NCI-H1417 (cell line): ENCODE measurements at regions not wholly inside any gene's neighbourhood (a gene's known extent, or its start where the extent isn't known, plus 50 kb on each side); places are given as distances from the start of the nearest gene placed in this dataset.

Experiments
- DNase-seq, 3 experiments: peaks; one replicate each; lab custom pipeline; 2025; lab: John Stamatoyannopoulos, UW

DNA sequence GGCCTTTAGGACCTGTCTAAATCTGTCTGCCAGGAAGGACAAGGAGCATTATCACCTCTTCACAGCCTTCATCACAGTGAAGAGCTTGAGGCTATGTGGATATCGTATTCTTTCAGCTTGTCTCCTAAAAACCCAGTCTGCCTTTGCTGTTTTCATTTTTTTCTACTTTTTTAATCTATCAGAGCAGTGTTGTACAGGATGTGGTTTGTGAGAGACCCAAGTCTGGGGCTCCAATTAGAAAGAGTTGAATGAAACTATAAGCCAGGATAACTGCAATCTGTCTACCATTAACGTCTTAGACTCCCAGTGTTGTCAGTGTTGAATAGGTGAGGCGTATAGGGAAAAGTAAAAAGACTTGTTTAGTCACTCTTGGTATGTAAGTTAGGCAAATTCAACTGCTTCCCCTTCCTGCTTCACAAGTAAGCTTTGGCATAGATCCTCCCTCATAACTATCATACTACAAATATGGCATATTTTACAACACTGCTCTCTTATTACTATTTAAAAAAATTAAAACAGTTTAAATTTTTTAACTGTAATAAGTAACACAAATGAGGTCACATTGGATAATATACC, 1225.8 kb upstream of the PRMT6 start:
- no peak for DNase-seq

DNA sequence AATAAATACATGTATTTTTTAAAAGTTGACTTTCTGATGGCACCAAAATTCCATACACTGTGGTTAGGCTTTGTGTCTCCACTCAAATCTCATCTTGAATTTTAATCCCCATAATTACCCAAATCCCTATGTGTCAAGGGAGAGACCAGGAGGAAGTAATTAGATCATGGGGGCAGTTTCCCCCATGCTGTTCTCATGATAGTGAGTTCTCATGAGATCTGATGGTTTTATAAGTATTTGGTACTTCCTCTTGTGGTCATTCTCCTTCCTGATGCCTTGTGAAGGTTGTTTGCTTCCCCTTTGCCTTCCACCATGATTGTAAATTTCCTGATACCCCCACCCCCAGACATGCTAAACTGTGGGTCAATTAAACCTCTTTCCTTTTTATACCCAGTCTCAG, 1218.4 kb upstream of the PRMT6 start:
- DNase-seq, result no peak

DNA sequence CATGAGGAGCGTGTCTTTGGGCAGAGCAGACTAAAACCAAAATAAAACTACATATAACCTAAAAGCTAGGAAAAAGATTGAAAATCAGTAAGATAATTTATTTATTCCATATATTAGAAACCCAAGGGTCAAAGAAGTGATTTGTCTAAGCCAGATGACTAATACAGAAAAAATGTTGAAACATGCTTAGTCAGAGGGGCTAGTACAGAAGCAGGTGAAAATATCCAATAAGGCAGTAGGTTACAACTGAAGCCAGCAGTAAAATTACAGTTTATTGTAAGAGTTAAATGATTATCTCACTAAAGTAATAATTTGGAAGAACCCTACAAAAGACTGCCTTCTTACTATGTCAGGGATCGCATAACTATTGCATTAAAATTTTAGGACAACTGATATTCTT, 1190.9 kb upstream of the PRMT6 start:
- DNase-seq, result no peak

DNA sequence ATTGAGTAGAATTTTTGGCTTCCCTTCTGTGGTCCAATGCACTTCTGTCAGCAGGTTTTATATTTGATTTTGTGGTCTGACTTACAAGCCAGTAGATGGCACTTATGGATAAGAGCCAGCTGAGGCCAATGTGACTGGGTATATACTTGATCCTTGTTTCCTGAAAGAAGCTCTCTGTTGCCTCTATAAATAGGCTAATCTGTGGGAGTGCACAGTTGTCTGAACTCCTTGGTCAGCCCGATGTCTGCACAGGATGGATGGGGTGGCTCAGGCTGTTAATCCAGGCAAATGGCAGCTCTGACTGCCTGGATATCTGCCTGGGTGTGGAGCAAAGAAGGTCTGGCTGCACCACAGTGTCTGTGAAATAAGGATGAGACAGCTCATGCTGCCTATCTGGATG, 1183.7 kb upstream of the PRMT6 start:
- DNase-seq, result peak in 1 of 3 experiments; percentile 3

DNA sequence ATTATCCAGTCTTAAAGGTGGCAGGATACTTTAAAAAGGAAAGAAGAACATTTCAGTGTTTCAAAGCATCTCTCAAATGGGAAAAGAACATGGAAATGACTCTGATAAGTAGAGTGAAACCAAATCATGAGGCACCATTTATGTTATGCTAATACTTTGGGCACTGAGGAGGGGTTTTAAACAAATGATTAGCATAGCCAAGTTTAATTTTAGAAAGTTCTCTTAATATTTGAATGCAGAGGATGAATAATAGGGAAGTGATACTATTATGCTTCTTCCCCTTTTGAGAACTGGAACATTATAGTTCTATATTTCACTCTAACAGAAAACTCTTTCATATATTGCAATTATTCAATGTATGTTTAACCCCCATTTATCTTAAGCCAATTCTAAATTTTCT, 1181.9 kb upstream of the PRMT6 start:
- no peak for DNase-seq

DNA sequence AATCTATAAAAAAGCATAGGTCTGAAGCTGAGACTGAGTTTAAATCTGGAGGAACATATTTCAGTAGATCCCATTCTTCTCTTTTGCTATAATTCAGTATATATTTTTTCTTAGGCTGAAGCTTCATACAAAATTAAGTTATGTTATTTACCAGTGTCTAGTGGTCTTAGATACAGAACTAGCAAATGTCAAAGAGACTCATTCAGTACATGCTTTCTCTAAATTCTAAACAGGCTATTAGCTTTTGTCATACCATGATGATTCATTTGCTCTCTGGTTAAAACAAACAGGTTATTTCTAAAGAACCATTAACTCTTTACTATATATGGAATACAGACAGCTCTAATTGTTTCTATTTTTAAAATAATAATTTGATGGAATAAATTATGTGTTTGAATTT, 1170.2 kb upstream of the PRMT6 start:
- peak in 1 of 3 experiments; percentile 23 for DNase-seq

DNA sequence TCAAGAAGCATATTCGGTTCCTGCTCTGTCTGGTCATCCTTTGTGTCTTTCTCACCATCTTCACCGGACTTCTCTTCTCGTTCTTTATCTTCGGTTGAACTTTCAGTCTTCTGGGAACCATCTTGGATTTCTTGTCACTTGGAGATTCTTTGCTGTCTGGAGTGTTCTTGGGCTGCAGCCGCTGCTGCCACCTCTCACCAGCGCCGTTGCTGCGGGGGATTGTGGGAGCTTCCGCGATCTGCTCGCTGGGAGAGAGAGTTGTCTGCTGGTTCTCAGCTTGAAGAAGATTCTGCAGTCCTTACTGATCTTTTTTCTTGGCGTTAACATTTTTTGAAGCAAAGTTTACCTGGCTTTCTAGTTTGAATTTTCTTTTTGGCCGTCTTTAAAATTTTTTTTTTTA, 1165.2 kb upstream of the PRMT6 start:
- DNase-seq, result no peak

DNA sequence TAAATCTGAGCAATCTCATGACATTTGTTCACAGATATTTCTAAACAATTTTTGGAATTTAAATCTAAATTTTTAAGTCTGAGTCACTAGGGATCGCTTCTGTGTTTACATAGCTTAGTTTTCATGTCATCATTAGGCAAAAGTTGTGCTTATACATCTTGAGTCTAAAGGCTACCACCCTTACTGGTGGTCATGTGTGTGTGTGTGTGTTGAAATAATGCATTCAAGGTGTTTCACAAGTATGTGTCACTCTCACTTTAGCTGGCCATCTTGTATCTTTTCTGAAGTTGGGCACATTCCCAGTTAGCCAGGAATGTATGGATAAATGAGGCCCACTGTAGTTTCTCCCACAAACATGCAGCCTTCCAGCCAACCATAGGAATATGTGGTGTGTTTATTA, 1162.5 kb upstream of the PRMT6 start:
- DNase-seq, result no peak

DNA sequence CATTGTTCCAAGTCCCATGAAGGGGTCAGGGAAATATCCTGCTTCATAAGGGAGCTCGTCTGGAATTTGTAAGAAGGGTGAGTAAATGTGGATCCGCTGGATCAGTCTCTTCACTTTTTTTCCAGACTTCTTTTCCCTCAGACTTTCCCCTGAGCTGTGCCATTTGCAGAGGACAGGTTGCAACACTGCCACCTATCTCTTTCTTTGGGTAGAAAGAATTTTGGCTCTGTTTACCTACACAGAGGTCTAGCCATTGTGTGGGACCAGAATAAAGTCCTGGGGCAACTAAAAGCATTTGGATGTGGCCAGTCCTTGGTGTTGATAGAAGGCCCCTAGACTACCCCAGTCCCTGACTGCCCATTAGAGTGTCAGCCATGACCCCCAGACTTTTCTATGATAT, 1146.7 kb upstream of the PRMT6 start:
- no peak for DNase-seq

DNA sequence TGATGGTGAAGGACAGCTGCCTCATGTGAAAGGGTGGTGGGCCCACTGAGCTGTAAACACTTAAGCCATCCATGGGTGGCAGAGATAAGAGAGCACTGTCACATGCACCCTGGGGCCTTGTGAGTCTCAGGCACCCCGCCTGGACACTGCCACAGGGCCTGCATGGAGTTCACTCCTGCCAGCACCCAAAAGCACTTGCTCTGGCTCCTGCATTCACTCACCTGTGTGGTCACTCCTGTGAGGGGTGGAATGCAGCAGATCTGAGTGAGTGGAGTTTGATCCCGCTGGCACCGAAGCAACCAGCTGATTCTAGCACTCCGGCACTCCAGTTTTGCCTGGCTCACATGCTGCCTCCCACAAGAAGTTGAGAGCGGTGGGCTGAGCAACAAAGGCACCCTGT, 1142.1 kb upstream of the PRMT6 start:
- peak in 2 of 3 experiments; percentile 43 to 74 for DNase-seq

DNA sequence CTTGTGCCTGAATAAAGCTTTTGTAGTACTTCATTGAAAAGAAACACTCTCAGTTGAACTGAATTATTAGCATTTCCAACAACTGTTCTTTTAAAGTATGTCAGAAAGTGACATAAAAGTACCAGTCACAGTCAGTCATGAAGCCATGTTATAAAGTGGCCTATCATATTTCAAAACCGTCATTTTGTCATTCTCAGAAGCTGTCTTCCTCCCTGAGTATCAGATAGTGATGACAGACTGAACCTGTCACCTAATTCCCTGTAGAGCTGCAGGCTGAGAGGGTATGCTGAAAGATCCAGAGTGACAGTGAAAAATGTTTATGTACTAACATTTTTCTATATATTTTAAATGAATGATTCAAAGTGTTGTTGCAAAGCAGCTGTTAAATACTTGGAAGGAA, 1121.7 kb upstream of the PRMT6 start:
- DNase-seq, result peak in 1 of 3 experiments; percentile 12

DNA sequence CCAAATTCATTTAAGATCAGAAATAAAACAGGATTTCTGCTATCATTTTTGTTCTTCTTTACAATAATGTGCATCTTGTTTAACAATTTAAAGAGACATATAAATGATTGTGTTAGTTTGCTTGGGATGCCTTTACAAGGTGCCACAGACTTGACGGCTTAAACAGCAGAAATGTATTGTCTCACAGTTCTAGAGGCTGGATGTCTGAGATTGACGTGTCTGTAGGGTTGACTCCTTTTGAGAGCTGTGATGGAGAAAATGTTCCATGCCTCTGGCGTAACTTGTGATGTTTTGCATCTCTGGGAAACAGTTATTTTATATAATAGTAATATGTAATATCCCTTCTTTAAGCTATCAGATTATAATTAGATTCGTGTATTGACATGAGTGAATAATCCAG, 1091.6 kb upstream of the PRMT6 start:
- DNase-seq, result no peak

DNA sequence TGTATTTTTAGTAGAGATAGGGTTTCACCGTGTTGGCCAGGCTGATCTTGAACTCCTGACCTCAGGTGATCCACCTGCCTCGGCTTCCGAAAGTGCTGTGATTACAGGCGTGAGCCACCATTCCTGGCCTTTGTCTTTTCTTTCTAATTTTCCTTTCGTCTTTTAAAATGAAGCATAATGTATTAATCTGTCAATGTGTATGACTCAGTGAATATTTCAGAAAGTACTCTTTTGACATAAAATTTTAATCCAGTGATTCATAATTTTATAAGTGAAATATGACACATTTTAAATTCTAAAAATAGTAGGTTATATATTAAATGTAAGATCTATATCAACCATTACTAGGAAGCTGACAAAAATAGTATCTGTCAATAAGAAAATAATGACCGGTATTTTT, 1059.0 kb upstream of the PRMT6 start:
- no peak for DNase-seq

DNA sequence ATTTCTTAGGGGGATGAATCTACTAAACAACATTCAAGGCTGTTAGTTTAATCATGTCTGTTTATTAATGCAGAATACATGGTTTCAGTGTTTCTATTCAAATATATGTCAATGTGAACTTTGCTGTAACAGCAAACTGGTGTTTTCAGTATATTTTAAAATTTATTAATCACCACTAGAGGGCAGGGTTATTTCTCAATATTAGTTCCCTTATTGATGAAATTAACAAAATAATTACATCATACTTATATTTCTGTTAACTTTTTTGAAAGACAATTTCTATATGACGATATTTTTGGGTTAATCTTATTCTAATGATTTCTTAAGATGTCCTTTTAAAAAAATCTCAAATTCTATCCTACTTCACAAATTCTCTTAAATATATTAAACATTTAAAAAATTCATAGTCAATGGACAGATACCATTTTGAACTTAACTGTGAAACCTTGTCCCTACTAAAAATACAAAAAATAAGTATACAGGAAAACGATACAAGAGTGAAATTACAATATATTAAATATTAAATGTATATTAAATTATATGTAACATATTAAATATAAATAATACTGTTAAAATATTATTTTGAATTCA, 1034.1 kb upstream of the PRMT6 start:
- peak in 1 of 3 experiments; percentile 48 for DNase-seq

DNA sequence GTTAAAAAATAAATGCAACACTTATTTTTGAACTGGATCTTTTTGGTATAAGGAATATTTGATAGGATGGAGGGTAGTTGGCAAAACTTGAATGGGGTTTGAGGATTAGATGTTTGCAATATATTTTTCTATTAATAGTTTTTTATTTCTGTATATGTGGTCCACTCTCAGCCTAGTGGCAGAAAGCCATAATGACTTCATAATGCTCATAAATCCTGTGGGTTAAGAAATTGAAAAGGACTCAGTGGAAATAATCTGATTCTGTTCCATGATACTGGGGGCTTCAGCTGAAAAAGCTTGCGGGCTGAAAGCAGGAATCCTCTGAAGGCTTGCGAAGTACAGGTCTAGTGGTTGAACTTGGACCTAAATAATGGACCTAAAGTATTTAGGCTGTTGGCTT, 1028.6 kb upstream of the PRMT6 start:
- no peak for DNase-seq

DNA sequence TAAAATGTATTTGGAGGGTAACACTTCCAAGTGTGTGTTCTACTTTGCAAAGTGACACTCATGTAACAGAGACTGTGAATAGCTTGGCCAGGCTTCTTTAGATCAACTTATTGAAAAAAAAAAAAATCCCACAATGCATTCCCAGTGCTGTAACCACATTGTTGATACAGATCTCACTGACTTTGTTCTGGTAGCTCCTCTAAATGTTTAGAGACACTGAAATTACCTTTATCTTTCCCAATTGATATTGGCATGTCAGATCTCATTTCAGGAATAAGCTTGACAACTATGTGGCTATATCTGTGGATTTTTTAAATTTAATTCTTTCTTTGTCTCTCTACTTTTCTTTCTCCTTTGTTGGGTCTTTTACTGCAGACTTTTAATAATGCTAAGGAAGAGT, 1018.9 kb upstream of the PRMT6 start:
- no peak for DNase-seq

DNA sequence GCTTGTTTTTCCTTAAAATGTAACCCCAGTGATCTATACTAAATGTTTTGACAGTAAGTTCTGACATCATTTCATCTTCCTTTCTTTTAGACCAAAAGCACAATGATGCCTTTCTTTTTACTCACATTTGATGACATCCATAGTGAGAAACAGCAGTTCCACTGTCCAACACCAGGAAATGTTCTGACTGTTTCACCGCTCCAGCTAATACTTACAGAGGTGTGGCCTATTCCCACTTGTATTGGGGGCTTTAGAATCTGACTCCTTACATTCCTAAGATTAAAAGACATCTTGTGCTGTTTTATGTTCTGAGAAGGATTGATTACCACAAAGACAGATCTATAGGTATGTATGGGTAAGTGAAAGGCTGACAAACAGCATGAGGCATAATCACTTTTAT, 1018.2 kb upstream of the PRMT6 start:
- DNase-seq, result no peak

DNA sequence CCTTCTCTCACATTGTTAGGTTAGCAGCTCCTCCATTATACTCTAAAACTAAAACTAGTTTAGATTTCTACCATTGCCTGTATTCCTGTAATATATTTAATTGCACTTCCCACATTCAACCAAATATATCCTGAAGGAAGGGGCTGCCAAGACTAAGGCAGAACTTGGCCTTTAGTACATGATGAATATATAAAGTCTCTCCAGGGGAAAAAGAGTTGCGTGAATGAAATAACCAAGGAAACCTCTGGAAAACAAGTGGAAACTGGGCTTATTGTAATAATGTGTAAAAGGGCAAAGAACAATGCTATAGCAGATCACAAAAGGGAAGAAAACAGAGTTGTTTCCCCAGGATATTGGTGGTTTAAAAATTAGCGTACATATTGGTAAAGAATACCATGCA, 1012.5 kb upstream of the PRMT6 start:
- no peak for DNase-seq

DNA sequence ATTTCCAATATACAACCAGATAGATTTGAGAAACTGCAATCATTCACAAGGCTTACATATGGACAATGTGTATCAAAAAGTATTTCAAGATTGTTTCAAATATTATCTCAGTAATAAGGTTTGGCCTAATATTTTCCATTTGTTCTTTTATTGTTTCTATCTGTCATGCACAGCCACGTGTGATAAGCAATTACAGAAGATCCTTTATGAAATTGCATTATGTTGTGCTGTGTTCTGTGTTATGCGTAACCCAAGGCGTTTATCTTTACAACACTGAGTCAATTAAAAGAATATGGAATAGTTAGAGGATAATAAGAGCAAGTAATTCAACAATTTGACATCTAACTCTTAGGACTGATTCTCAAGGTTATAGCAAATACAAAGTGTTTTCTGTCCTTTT, 1009.3 kb upstream of the PRMT6 start:
- DNase-seq, result no peak

DNA sequence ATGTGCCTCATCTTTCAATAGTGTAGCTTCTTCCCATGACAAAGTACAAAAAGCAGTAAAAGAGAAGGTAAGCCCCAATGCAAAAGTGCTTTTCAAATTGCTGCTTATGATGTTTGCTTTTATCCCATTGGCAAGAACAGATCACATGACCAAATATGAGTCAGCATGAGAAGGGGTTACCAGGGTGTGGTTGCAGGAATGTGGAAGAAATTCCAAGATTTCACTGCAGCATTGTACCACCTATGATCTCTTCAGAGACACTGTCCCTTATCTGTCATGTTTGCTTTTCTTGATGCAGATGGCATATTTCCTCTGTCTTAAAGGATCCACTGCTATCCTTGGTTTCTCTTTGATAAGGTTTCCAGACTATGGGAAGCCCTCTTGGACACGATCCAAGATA, 1006.9 kb upstream of the PRMT6 start:
- DNase-seq, result no peak

DNA sequence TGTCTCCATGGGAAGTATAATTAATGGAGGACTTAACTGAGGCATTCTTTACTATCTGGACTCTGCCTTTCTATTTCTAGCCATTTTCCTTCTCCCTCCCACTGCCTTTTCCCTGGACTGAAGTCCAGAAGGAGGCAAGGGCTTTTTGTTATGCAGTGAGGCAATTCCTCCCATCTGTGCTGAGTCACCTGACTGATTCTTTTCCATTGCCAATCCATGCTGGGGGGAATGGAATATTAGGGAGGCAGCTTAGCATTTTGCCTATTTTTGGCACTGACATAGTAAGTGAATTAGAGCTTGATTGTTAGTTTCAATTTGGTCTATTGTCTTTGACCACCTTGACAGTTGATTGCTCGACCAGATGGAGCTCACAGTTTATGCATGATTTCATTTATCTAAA, 1000.6 kb upstream of the PRMT6 start:
- DNase-seq, result no peak

DNA sequence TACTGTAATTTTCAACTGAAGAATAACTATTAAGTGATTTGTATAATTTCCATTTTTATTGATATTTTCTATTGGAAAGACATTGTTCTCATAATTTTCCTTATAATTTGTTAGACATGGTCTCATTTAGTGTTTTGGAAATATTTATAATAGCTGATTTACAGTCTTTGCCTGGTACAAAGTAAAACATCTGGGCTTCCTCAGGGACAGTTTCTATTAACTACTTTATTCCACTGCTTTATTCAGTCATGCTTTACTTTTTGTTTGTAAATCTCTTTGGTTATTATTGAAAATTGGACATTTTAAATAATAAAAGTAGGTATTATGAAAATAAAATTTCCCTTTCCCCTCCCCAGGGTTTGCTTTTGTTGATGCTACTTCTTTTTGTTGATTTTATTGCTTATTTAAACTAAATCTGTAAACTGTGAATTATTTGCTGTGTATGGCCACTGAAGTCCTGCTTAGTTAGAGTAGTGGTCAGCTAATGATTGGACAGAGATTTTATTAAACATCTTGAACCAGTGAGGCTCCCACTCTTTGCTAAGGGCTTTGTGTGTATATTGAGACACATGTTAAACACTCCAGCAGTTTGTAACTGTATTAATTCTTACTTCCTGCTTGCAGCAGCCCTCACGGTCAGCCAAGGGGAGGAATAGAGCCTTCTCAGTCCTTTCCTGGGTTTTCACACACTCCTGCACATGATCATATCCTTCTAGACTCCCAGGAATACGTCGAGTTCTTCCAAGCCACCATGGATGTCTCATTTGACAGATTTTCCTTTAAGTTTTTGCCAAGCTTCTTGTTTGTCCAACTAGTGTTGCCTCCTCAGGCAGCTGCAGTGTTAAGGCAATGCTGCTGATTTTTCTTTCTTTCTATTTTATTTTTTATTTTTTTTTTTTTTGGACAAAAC, 994.6 kb upstream of the PRMT6 start:
- DNase-seq, result peak in 1 of 3 experiments; percentile 28

DNA sequence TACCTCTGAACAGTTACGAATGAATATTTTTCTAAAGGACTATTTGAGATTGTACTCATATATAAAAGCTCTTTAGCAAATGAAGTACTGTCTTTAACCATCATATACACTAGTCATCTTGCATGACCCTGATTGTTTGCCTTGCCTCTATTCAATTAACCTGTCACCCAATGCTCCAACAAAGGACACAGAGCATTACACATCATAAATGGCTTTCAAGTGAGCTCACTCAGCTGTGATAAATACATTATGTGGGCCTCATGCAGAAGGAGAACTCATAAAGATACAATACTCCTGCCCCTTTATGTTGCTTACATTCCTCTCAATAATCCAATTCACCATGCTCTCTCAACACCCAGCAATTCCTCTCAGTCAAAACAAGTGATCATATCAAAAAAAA, 993.0 kb upstream of the PRMT6 start:
- peak; percentile 61 to 97 (median 75) for DNase-seq
